ENCODE measurements at regions not wholly inside any gene's neighbourhood (a gene's known extent, or its start where the extent isn't known, plus 50 kb on each side); places are given as distances from the start of the nearest gene placed in this dataset.
"Not testable (repeated sequence)": the region's sequence is repeated elsewhere in the genome, so short reads cannot be mapped to it uniquely, and the experiment has no call there.

- no peak for DNase-seq (ENCODE audit: low read depth, low spot score)
Measured at GRCh38 chr5:51162245-51162644, 221.0 kb upstream of the ISL1 start.

- DNase-seq (ENCODE audit: low read depth, low spot score) = not testable (repeated sequence)
Measured at GRCh38 chr5:51165621-51166020, 217.6 kb upstream of the ISL1 start.

GRCh38 chr5:51172903-51173626 lies 210.2 kb upstream of the ISL1 start:
- no peak for DNase-seq (ENCODE audit: low read depth, low spot score)

- no peak for DNase-seq (ENCODE audit: low read depth, low spot score)
Measured at GRCh38 chr5:51181208-51181894, 201.9 kb upstream of the ISL1 start.

- no peak for DNase-seq (ENCODE audit: low read depth, low spot score)
Measured at GRCh38 chr5:51185850-51186329, 197.4 kb upstream of the ISL1 start.

- no peak for DNase-seq (ENCODE audit: low read depth, low spot score)
Measured at GRCh38 chr5:51188001-51188591, 195.2 kb upstream of the ISL1 start.

- no peak for DNase-seq (ENCODE audit: low read depth, low spot score)
Measured at GRCh38 chr5:51194671-51195070, 188.6 kb upstream of the ISL1 start.

- DNase-seq (ENCODE audit: low read depth, low spot score) = no peak
Measured at GRCh38 chr5:51201024-51201423, 182.2 kb upstream of the ISL1 start.

- no peak for DNase-seq (ENCODE audit: low read depth, low spot score)
Measured at GRCh38 chr5:51201708-51202107, 181.5 kb upstream of the ISL1 start.

GRCh38 chr5:51202161-51202560 lies 181.1 kb upstream of the ISL1 start:
- no peak for DNase-seq (ENCODE audit: low read depth, low spot score)

- no peak for DNase-seq (ENCODE audit: low read depth, low spot score)
Measured at GRCh38 chr5:51203598-51203997, 179.7 kb upstream of the ISL1 start.

GRCh38 chr5:51208296-51208695 lies 175.0 kb upstream of the ISL1 start:
- no peak for DNase-seq (ENCODE audit: low read depth, low spot score)

GRCh38 chr5:51214746-51215145 lies 168.5 kb upstream of the ISL1 start:
- no peak for DNase-seq (ENCODE audit: low read depth, low spot score)

- DNase-seq (ENCODE audit: low read depth, low spot score) = no peak
Measured at GRCh38 chr5:51225789-51226742, 157.2 kb upstream of the ISL1 start.

- DNase-seq (ENCODE audit: low read depth, low spot score) = no peak
Measured at GRCh38 chr5:51227963-51228470, 155.2 kb upstream of the ISL1 start.

GRCh38 chr5:51230336-51230735 lies 152.9 kb upstream of the ISL1 start:
- DNase-seq (ENCODE audit: low read depth, low spot score) = no peak

- no peak for DNase-seq (ENCODE audit: low read depth, low spot score)
Measured at GRCh38 chr5:51242456-51242855, 140.8 kb upstream of the ISL1 start.

- not testable (repeated sequence) for DNase-seq (ENCODE audit: low read depth, low spot score)
Measured at GRCh38 chr5:51250957-51251356, 132.3 kb upstream of the ISL1 start.

- DNase-seq (ENCODE audit: low read depth, low spot score) = no peak
Measured at GRCh38 chr5:51271261-51271660, 112.0 kb upstream of the ISL1 start.

GRCh38 chr5:51273021-51273420 lies 110.2 kb upstream of the ISL1 start:
- DNase-seq (ENCODE audit: low read depth, low spot score) = no peak

- DNase-seq (ENCODE audit: low read depth, low spot score) = no peak
Measured at GRCh38 chr5:51273871-51274270, 109.4 kb upstream of the ISL1 start.

Data from activated naive CD8-positive, alpha-beta T cell treated with anti-CD3 and anti-CD28 coated beads, Interleukin-2, amount 50 U/mL, for 16 hours (primary cell).